Cardiac septum (tissue), 1 donor: ENCODE measurements at regions not wholly inside any gene's neighbourhood (a gene's known extent, or its start where the extent isn't known, plus 50 kb on each side); places are given as distances from the start of the nearest gene placed in this dataset.
"Not testable (repeated sequence)": the region's sequence is repeated elsewhere in the genome, so short reads cannot be mapped to it uniquely, and the experiment has no call there.

Source experiments
- DNase-seq: peaks from one replicate; pipeline ENCODE4 v3.0.0-alpha.2; 2020; ENCODE audit warnings: low spot score
- intact Hi-C: fragments of 100-400 bp; cut with DNase I; formaldehyde crosslinking; loops from one replicate; pipeline ENCODE4 v1.14.0; 2022
- donor health status: DM: no; HTN: no; CAD: no.

- no peak for DNase-seq
- intact Hi-C loops, result no loop called here
These were observed 1529.2 kb upstream of the TENM4 start for GRCh38 chr11:80970037-80970436.

- intact Hi-C loops, result no loop called here
- DNase-seq, result no peak
These were observed 1526.8 kb upstream of the TENM4 start for GRCh38 chr11:80967649-80968048.

GRCh38 chr11:80960381-80961029, 1519.7 kb upstream of the TENM4 start:
- no peak for DNase-seq
- intact Hi-C loops, result no loop called here

GRCh38 chr11:80959751-80960150, 1518.9 kb upstream of the TENM4 start:
- DNase-seq, result no peak
- intact Hi-C loops, result no loop called here

- intact Hi-C loops, result no loop called here
- no peak for DNase-seq
These were observed 1518.2 kb upstream of the TENM4 start for GRCh38 chr11:80958987-80959386.

GRCh38 chr11:80958361-80958760, 1517.5 kb upstream of the TENM4 start:
- DNase-seq, result no peak
- intact Hi-C loops, result no loop called here

DNA sequence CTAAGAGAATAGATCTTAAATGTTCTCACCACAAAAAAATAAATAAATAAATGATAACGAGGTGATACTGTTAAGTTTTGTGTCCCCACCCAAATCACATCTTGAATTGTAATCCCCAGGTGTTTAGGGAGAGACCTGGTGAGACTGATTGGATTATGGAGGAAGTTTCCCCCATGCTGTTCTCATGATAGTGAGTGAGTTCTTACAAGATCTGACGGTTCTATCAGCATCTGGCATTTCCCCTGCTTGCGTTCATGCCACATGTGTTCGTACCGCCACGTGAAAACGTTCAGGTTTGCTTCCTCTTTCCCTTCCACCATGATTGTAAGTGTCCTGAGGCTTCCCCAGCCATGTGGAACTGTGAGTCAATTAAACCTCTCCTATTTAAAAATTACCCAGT, 1514.8 kb upstream of the TENM4 start:
- intact Hi-C loops, result no loop called here
- no peak for DNase-seq

DNA sequence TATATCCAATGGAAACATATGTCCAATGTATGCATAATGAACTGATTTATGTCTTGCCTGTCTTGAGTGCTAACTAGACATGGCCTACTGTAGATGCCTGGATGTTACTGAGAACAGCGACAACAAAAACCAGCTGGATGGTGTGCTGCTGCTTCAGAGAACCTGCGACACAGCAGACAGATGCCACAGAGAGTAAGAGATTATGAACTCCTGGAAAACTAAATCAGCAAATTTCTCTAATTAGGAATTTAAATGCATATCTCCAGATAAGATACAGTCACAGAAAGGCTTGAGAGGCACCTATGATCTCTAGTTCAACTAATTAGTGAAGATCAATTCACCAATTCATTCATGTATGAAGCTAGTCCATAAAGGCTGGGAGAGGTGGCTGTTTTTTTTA, 1508.0 kb upstream of the TENM4 start:
- intact Hi-C loops, result no loop called here
- DNase-seq, result no peak

DNA sequence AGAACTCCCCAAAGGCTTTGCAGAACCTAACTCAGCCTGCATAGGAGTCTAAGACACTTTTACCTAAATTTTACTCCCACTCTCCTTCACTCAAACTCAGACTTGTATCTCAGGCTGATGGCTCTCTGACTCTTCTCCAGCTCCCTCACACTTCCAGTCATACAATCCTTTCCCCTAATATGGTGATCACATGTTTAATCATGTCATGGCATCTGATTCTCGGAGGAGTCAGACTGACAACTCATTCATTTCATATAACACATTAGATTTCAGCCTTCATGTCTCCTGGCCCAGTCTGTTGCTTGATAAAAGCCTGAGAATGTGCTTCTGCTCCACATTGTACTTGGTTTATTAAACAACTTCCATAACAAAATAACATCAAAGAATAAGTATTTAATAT, 1503.9 kb upstream of the TENM4 start:
- intact Hi-C loops, result no loop called here
- DNase-seq, result no peak

DNA sequence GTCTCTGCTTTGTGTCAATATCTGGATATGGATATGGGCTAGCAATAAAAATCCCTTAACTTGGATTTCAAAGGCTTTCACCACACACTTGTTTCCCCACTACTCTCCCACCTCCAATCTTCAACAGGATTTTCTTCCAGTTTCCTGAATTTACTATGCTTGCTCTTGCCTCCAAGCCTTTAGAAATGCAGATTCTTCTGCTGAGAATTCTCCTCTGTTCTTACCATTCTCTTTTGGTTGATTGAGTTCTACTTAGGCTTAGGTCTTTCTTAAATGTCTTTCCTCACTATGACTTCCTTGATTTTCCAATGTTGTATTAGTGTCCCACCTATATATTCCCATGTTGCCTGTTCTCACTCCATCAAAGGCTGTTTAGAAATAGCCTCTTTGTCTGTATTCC, 1502.4 kb upstream of the TENM4 start:
- intact Hi-C loops, result no loop called here
- no peak for DNase-seq

GRCh38 chr11:80937842-80938241, 1497.0 kb upstream of the TENM4 start:
- no peak for DNase-seq
- intact Hi-C loops, result no loop called here

DNA sequence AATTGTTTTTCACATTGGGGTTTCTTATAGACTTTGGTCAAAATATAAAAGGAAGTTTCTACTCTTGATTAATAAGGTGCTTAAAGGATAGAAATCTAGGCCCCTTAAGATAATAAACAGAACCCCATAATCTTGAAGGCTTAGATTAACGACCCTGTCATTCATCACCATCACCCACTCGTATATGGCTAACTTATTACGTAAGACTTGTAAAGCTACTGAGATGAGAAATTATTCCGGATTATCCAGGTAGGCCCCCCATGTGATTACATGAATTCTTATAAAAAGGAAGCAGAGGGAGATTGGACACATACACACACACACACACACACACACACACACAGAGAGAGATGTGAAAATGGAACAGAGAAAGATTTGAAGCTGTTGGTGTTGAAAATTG, 1489.2 kb upstream of the TENM4 start:
- no peak for DNase-seq
- intact Hi-C loops, result no loop called here

DNA sequence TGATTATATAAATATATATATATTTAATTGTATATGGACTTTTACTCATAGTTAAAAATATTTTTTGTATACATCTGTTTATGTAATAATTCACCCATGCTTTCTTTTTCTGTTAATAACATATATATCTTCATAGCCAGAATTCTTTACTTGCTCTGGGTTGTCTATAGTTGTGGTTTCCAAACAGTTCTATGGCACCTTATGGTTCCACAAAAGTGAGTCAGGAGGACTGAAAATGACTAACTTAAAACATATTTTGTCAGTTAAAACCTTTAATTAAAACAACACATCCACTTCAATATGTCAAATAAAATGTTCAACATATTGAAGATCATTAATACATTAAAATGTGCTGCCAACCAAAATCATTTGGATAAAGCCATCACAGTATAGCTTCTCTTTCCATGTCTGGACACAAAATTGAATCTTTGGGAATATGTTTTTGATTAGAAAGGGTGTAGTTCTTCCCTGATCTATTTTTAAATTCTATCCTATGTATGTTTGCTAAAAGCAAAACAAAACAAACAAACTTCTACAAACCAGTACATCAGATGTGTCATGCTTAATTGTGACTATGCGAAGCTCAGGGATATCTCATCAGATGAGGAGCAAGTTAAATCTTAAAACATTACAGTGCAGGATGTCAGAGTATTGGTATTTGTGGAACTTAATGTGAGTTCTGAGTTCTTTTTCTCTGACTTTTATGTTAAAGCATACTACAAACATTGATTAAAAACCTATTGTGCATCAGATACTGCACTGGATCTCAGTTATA, 1488.4 kb upstream of the TENM4 start:
- intact Hi-C loops, result no loop called here
- DNase-seq, result no peak

DNA sequence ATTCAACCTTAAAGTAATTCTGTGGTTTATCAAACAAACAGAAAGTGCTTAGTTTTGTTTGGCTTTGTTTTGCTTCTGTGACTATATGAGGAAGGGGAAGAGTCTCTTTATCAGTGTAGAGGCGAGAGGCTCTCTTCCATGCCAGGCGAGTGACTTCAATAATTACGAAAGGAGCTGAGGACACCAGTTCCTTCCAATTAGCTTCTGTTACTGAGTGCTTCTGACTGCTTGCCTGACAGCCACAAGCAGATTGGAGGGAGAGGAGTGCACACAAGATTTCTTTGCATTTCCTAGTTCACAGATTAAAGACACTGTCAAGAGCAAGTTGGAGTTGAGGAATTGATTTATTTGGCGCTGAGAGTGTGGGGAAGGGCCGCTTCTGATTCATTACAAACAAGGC, 1484.5 kb upstream of the TENM4 start:
- DNase-seq, result no peak
- intact Hi-C loops, result no loop called here

DNA sequence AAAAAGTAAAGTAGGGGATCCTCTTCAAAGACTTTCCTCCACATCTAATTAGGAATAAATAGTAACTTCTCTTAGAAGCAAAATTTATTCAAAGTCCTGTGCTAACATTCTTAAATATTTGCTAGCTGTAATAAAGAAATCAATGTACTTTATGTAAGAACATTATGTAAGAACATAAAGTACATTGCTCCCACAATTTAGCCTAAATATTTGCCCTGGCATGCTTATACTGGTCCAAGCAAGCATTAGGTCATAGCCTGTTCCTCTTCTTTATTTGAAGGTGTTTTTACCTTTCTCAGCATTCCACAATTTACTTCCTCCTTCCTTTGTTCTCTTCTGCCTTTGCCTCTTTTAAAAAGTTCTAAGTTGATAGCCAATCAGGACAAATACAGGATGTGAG, 1480.5 kb upstream of the TENM4 start:
- intact Hi-C loops, DNase-seq: not testable (repeated sequence)

GRCh38 chr11:80916173-80916798, 1475.5 kb upstream of the TENM4 start:
- no peak for DNase-seq
- intact Hi-C loops, result no loop called here

DNA sequence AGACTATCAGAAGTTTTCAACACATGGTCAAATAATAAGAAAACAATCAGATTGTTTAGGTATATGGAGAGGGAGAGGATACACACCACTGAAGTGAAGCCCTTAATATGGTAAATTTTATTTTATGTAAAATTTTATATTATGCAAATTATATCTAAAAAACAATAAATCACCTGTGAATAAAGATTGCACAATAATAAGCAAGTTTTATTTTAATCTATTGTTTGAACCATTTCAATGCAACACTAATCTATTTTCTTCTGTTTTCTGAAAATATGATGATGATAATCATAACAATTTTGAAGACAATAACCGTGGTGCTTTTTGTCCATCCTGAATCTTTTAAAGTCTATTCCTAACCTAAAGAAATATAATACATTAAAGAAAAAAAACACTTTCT, 1473.5 kb upstream of the TENM4 start:
- intact Hi-C loops, result no loop called here
- DNase-seq, result no peak

GRCh38 chr11:80911666-80912065, 1470.8 kb upstream of the TENM4 start:
- intact Hi-C loops, result no loop called here
- DNase-seq, result no peak

GRCh38 chr11:80900265-80900664, 1459.4 kb upstream of the TENM4 start:
- DNase-seq, result no peak
- intact Hi-C loops, result no loop called here

- intact Hi-C loops, result no loop called here
- DNase-seq, result no peak
These were observed 1458.6 kb upstream of the TENM4 start for GRCh38 chr11:80899381-80899780.

GRCh38 chr11:80898910-80899309, 1458.1 kb upstream of the TENM4 start:
- intact Hi-C loops, result no loop called here
- DNase-seq, result no peak
